Choroid plexus epithelial cell (primary cell): ENCODE measurements at regions not wholly inside any gene's neighbourhood (a gene's known extent, or its start where the extent isn't known, plus 50 kb on each side); places are given as distances from the start of the nearest gene placed in this dataset.

Source experiments
- DNase-seq: peaks from one replicate; pipeline ENCODE4 v3.0.0-alpha.2; 2010; ENCODE audit warnings: low read depth
- H3K4me3 ChIP-seq: 2 replicates; pipeline ENCODE4 v1.5.1; 2011; ENCODE audit warnings: low read depth, mild to moderate bottlenecking, control low read depth, low read length, moderate library complexity
- TF ChIP-seq, protein P1 (sequence below): conservative IDR thresholded peaks from 2 replicates; pipeline ENCODE4 v1.5.1; 2011; ENCODE audit warnings: low read depth, mild to moderate bottlenecking, control low read depth, inconsistent platforms, low read length, moderate library complexity

DNA sequence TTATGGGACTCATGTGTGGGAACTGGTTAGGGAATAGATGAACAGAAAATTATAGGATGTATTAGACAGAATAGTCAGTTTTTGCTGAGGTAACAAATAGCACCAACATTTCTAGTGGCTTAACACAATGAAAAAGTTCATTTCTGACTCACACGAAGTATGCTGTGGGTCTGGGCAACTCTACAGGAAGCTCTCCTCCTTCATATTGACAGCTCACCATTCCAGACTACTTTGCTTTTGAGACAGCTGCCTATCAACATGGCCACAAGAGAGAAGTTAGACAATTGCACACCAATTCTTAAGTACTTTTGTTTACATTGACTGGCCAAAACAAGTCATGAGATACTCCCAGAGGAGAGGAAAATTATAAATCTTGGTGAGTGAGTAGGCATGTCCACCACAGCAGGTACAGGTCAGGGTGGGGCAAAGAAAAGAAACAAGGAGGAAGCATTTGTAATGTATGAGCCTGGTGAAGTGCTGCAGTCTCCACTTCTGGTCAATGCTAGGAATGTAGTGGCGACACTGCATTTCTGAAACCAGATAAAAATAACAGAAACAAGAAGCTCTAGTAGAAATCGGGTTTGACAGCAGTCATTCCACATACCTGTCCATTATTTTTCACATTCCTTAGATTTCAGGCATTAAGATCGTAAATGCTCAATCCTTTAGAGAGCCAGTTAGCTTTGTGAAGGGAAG lies 141.6 kb downstream of the ICOS start:
- DNase-seq, result no peak
- H3K4me3 ChIP-seq, result no peak overlapping the region
- TF ChIP-seq, protein P1, sequence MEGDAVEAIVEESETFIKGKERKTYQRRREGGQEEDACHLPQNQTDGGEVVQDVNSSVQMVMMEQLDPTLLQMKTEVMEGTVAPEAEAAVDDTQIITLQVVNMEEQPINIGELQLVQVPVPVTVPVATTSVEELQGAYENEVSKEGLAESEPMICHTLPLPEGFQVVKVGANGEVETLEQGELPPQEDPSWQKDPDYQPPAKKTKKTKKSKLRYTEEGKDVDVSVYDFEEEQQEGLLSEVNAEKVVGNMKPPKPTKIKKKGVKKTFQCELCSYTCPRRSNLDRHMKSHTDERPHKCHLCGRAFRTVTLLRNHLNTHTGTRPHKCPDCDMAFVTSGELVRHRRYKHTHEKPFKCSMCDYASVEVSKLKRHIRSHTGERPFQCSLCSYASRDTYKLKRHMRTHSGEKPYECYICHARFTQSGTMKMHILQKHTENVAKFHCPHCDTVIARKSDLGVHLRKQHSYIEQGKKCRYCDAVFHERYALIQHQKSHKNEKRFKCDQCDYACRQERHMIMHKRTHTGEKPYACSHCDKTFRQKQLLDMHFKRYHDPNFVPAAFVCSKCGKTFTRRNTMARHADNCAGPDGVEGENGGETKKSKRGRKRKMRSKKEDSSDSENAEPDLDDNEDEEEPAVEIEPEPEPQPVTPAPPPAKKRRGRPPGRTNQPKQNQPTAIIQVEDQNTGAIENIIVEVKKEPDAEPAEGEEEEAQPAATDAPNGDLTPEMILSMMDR, result no peak

DNA sequence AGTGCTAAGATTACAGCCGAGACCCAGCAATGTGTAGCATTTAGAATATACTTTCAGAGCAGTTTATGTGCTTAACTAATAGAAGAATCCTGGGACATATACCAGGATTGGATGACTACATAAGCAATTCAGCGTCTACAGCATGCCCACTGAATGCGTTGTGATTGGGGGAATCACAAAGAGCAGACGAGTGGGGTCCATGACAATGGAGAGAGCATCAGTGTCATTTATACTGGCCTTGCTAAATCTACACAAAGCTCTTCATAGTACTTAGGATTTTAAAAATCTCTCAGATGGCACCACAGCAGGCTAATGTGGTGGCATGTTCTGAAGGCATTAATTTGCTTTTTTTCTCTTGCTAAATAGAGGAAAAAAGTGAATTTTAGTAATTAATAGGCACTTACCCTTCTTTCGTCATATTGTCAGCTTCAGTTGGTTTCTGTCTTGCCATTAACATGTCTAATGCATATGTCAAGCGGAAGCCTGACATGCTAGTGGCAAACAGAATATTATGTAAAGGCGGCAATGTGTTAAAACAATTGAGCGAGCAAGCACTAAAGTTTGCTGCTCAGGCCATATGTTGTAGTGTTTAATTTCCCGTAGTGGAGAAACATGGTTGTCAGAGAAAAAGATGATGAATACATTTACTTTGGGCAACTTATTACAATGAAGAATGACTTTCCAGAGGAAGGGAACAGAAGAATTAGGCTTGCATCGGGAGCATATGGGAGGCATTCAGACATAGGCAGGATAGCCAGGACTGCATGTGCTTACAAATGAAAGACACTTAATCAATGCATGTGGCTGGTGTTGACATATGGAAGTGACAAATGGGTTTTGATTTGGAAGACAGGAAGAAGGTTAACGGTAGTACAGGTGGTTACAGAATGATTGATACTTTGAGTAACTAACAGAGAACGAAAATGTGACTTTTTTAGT lies 145.2 kb downstream of the ICOS start:
- DNase-seq, result no peak
- H3K4me3 ChIP-seq, result no peak overlapping the region
- TF ChIP-seq, protein P1, result no peak

DNA sequence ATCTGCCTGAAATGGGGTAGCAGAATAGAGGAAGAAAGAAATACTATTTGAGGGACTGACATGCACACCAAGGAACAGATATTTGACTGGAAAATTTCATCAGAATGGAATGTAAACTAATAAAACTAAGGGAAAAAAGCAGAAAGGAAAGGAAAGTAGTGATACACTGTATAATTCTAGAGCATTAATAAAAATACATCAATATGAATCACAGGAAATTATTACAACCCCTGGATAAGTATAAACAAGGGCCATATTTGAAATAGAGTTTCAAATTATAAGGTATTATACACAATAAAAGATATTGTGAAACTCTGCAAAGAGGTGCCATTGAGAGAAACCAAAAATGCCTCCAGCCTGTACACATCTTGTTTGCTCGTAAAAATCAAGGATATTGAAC lies 149.6 kb downstream of the ICOS start:
- TF ChIP-seq, protein P1, result no peak
- H3K4me3 ChIP-seq, result no peak overlapping the region
- no peak for DNase-seq

DNA sequence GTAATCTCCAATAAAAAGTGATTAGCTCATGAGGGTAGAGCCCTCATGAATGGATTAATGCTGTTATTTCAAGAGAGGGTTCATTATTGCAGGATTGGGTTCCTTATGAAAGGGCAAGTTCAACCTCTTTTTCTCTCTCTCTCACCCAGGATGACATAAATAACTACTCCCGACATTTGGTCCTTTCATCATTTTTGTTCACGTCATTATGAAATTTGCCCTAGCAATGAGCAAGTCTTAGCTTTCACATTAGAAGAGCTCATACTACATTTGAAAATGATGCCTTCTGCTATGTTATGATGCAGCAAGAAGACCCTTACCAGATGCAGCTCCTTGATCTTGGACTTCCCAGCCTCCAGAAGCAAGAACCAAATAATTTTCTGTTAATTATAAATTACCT lies 152.5 kb downstream of the ICOS start:
- no peak overlapping the region for H3K4me3 ChIP-seq
- no peak for DNase-seq
- TF ChIP-seq, protein P1, result no peak

DNA sequence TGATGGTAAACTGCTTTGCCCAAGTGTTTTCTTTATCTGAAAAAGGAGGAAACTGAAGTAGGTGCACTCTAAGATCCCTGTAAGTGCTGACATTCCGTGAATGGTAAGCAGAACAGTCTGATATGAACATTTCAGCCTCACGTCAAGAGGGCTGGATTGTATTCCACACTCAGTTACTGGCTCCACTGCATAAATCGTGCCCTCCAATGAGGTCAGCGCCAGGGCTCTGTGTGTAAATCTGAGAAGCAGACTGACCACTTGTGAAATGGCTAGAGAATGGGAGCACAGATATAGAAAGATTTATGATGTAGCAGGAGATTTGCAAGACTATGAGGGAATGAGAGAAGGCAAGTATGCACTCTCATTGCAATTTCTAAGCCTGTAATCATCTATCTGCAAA lies 153.0 kb downstream of the ICOS start:
- H3K4me3 ChIP-seq, result no peak overlapping the region
- TF ChIP-seq, protein P1, result no peak
- no peak for DNase-seq

DNA sequence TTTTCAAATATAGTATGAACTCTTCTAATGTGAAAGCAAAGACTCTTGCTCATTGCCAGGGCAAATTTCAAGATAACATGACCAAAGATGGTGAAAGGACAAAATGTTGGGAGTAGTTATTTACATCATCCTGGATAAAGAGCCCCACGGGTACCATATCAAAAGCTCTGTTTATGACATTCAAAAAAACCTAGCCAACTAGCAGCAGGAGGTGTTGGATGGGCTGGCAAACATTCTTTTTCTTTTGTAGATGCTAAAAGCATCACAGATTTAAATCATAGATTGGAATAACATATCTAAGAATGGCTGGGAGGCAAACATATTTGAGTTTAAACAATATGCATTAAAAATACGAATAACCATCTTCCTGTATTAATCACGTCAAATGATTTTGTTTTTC lies 153.5 kb downstream of the ICOS start:
- TF ChIP-seq, protein P1, result no peak
- no peak overlapping the region for H3K4me3 ChIP-seq
- no peak for DNase-seq
